ENCODE measurements at regions not wholly inside any gene's neighbourhood (a gene's known extent, or its start where the extent isn't known, plus 50 kb on each side); places are given as distances from the start of the nearest gene placed in this dataset.

DNA sequence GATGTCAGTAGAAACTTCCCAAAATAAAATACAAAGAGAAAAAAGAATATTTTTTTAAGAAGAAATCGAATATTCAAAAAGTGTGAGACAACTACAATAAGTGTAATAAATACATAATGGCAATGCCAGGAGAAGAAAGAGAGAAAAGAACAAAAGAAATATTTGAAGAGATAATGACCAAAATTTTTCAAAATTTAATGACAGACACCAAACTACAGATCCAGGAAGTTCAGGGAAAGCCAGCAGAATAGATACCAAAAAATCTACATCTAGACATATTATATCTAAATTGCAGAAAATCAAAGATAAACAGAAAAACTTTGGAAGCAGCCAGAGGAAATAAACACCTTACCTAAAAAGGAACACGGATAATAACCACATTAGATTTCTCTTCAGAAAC is 66.8 kb upstream of the CDK1 start:
- DNase-seq (ENCODE audit: low spot score) = no peak
- H3K27ac ChIP-seq = no peak overlapping the region
- TF ChIP-seq, protein P1, sequence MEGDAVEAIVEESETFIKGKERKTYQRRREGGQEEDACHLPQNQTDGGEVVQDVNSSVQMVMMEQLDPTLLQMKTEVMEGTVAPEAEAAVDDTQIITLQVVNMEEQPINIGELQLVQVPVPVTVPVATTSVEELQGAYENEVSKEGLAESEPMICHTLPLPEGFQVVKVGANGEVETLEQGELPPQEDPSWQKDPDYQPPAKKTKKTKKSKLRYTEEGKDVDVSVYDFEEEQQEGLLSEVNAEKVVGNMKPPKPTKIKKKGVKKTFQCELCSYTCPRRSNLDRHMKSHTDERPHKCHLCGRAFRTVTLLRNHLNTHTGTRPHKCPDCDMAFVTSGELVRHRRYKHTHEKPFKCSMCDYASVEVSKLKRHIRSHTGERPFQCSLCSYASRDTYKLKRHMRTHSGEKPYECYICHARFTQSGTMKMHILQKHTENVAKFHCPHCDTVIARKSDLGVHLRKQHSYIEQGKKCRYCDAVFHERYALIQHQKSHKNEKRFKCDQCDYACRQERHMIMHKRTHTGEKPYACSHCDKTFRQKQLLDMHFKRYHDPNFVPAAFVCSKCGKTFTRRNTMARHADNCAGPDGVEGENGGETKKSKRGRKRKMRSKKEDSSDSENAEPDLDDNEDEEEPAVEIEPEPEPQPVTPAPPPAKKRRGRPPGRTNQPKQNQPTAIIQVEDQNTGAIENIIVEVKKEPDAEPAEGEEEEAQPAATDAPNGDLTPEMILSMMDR (conservative IDR thresholded peaks at IDR 0.05; ENCODE audit: low read depth) = no peak
- ChIA-PET POLR2A (ENCODE audit: low non-redundant PET) (interaction anchor here (0.7 kb wide), 1 partner anchor 8 kb away, joined by 3 read pairs; no protein-coding TSS in a partner anchor), CTCF (no interaction called here)

DNA sequence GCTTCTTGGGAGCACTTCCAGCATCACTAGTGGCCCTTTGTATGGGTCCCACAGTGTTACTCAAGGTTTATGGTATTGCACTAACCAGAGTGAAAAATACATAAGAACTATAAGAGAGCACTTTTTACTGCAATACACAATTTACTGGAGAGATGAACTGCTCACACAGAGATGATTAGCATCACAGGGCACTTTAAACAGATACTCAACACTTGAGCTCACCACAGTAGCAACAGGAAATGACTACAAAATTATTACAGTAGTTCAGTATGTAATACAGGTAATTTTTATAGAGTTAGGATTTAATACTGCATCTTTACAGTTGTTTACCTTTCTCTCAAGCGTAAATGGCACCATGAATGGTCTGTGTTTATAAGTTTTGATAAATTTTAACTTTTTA is 68.2 kb upstream of the CDK1 start:
- POLR2A ChIA-PET (ENCODE audit: low non-redundant PET) = no interaction called here
- TF ChIP-seq, protein P1 (conservative IDR thresholded peaks at IDR 0.05; ENCODE audit: low read depth) = no peak
- H3K27ac ChIP-seq = no peak overlapping the region
- DNase-seq (ENCODE audit: low spot score) = no peak
- CTCF ChIA-PET = no interaction called here

DNA sequence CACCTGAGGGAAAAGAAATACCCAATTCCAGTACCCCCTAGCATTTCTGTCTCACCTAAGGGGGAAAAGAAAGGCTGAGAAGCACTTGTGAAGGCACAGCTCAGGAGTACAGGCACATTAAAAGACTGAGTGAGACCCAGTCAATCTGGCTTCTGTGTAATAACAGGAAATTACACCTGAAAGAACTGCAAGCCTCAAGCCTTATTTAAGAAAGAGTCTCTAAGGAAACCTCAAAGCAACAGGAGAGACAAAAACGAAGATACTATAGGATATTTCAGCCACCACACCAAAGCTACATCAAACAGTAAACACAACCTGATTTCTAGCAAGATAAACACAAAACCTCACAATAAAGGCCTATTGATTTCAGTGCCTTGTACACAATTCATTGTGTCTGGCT is 69.6 kb upstream of the CDK1 start:
- ChIA-PET CTCF (no interaction called here), POLR2A (ENCODE audit: low non-redundant PET) (interaction anchor here (0.6 kb wide), 1 partner anchor 1044 kb away, joined by 3 read pairs; no protein-coding TSS in a partner anchor)
- TF ChIP-seq, protein P1 (conservative IDR thresholded peaks at IDR 0.05; ENCODE audit: low read depth) = no peak
- no peak for DNase-seq (ENCODE audit: low spot score)
- no peak overlapping the region for H3K27ac ChIP-seq

DNA sequence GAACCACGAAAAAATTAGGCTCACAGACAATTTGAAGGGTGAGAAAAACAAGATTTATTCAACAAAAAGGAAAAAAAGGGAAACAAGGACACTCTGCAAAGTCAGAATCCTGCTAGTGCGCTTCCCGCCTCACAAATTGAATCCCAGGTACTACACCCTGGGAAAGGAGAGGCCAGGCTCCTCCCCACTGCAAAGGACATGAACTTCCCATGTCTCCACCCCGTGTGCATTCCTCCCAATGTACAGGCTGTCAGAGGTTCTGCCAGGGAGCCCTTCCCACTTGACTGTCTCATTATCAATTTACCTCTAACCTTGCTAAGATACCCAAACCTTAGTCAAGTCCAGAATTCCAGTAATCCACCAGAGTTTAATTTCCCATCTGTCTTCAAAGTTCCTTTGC is 70.4 kb upstream of the CDK1 start:
- H3K27ac ChIP-seq = no peak overlapping the region
- CTCF ChIA-PET = interaction anchor here (0.7 kb wide), 1 partner anchor 57 kb away, joined by 3 read pairs; no protein-coding TSS in a partner anchor
- POLR2A ChIA-PET (ENCODE audit: low non-redundant PET) = no interaction called here
- no peak for DNase-seq (ENCODE audit: low spot score)
- TF ChIP-seq, protein P1 (conservative IDR thresholded peaks at IDR 0.05; ENCODE audit: low read depth) = no peak

DNA sequence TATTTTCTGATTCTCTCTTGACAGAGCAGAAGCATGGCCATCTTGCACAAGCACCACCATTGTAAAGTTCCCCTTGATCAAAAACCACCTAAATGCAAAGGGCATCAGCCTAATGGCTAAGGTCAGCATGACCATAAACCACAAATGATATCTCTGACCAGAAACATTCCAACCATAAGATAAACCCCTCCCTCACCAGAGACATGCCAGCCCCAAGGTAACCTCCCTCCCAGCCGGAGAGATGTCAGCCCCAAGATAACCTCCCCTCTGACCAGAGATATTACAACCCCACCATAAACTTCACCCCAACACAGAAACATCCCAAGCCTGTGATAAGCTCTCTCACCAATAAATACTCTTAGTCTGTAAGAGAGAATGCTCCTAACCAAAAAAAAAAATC is 72.1 kb upstream of the CDK1 start:
- POLR2A ChIA-PET (ENCODE audit: low non-redundant PET) = no interaction called here
- DNase-seq (ENCODE audit: low spot score) = no peak
- CTCF ChIA-PET = interaction anchor here (1.0 kb wide), 1 partner anchor 32 kb away, joined by 3 read pairs; no protein-coding TSS in a partner anchor
- TF ChIP-seq, protein P1 (conservative IDR thresholded peaks at IDR 0.05; ENCODE audit: low read depth) = no peak
- no peak overlapping the region for H3K27ac ChIP-seq

DNA sequence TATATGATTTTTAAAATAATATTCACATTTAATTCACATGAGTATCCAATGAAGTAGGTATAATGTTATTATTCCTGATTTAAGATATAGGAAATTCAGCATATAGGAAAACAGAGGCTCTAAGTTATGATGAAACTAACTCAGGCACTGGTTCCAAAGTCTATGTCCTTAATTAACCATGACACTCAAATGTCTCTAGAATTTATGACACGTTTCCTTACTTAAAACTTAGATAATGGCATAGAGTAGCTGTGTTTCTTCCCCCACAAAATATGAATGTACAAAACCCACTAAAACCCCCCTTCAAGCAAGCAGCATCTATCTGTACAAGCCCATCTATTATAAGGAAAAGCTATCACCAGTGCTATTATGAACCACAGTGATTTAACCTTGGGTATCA is 72.9 kb upstream of the CDK1 start:
- POLR2A ChIA-PET (ENCODE audit: low non-redundant PET) = no interaction called here
- TF ChIP-seq, protein P1 (conservative IDR thresholded peaks at IDR 0.05; ENCODE audit: low read depth) = no peak
- CTCF ChIA-PET = interaction anchor here (1.0 kb wide), 1 partner anchor 33 kb away, joined by 3 read pairs; no protein-coding TSS in a partner anchor
- no peak overlapping the region for H3K27ac ChIP-seq
- no peak for DNase-seq (ENCODE audit: low spot score)

DNA sequence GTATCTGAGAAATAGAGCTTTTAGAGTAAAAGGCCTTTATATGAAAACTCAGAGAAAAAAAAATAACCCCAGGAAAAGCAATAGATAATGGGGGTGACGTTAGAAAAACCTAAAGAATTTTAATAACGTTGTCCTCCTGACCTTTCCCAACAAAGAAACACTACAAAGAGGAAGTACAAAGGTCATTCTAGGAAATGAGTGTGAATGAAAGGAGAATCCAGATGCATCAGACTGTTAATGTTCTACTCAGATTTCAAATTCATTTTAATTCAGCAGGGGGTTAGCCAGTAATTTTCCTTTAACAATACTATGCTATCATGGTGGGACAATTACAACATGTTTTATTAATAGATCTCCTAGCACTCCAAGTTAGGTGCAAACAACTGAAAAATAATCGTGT is 73.8 kb upstream of the CDK1 start:
- no peak for DNase-seq (ENCODE audit: low spot score)
- POLR2A ChIA-PET (ENCODE audit: low non-redundant PET) = no interaction called here
- CTCF ChIA-PET = no interaction called here
- TF ChIP-seq, protein P1 (conservative IDR thresholded peaks at IDR 0.05; ENCODE audit: low read depth) = no peak
- H3K27ac ChIP-seq = no peak overlapping the region
